Lower lobe of right lung (tissue), 2 donors: ENCODE measurements at regions not wholly inside any gene's neighbourhood (a gene's known extent, or its start where the extent isn't known, plus 50 kb on each side); places are given as distances from the start of the nearest gene placed in this dataset.

Experiments
- ATAC-seq, 2 donors: fragments of 200-7000 bp; cut with Tn5 transposase; one replicate each; pipeline ENCODE4 v1.9.1; 2020 to 2022; ENCODE audit warnings: mild to moderate bottlenecking in 2 of 2, moderate library complexity in 2 of 2
- DNase-seq: peaks from one replicate; pipeline ENCODE4 v3.0.0-alpha.2; 2020
- H3K27ac ChIP-seq: fragments of 200-600 bp; one replicate; pipeline ENCODE4 v1.8.0; 2022
- H3K27me3 ChIP-seq: fragments of 200-600 bp; one replicate; pipeline ENCODE4 v1.8.0; 2022; ENCODE audit warnings: low read depth
- H3K36me3 ChIP-seq: fragments of 200-600 bp; one replicate; pipeline ENCODE4 v1.8.0; 2022; ENCODE audit warnings: mild to moderate bottlenecking
- H3K4me1 ChIP-seq: fragments of 200-600 bp; one replicate; pipeline ENCODE4 v1.8.0; 2022
- H3K4me3 ChIP-seq: fragments of 200-600 bp; one replicate; pipeline ENCODE4 v1.8.0; 2022; ENCODE audit warnings: mild to moderate bottlenecking
- H3K9me3 ChIP-seq: fragments of 200-600 bp; one replicate; pipeline ENCODE4 v1.8.0; 2022
- intact Hi-C: fragments of 100-400 bp; cut with DNase I; formaldehyde crosslinking; loops from one replicate; pipeline ENCODE4 v1.11.0; 2022
- TF ChIP-seq, protein P1 (sequence below): fragments of 200-600 bp; IDR thresholded peaks from one replicate; pipeline ENCODE4 v1.8.0; 2022; ENCODE audit warnings: antibody characterized with exemption, mild to moderate bottlenecking
- donor health status: DM: no; HTN: yes; CAD: no; lungs with severe emphysema.

DNA sequence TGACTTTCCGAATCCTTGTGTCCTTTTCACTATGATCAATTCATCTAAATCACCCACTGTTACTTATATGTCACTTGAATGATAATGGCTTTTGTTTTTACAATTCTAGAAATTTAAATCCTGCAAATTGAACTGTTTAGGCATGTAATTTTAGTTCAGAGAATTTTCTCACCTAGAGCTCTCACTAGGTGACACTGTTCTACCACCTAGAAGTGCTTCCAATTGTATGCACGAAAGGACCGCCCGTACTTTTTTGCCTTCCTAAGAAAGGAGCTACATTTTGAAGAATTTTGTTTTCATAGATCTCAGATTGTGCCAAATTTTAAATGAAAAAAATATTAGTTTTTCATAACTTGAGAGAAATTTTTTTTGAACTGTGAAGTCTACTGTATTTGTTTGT, 481.6 kb upstream of the FSTL5 start:
- no peaks in the 10 kb centered on the region for H3K36me3 ChIP-seq
- no peak for DNase-seq
- H3K4me3 ChIP-seq: no peak overlapping the region
- ATAC-seq: no peak
- TF ChIP-seq, protein P1, sequence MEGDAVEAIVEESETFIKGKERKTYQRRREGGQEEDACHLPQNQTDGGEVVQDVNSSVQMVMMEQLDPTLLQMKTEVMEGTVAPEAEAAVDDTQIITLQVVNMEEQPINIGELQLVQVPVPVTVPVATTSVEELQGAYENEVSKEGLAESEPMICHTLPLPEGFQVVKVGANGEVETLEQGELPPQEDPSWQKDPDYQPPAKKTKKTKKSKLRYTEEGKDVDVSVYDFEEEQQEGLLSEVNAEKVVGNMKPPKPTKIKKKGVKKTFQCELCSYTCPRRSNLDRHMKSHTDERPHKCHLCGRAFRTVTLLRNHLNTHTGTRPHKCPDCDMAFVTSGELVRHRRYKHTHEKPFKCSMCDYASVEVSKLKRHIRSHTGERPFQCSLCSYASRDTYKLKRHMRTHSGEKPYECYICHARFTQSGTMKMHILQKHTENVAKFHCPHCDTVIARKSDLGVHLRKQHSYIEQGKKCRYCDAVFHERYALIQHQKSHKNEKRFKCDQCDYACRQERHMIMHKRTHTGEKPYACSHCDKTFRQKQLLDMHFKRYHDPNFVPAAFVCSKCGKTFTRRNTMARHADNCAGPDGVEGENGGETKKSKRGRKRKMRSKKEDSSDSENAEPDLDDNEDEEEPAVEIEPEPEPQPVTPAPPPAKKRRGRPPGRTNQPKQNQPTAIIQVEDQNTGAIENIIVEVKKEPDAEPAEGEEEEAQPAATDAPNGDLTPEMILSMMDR: no peak
- intact Hi-C loops: no loop called here
- no peaks in the 10 kb centered on the region for H3K4me1 ChIP-seq
- H3K9me3 ChIP-seq: no peaks in the 10 kb centered on the region
- no peak overlapping the region for H3K27ac ChIP-seq
- no peaks in the 10 kb centered on the region for H3K27me3 ChIP-seq

DNA sequence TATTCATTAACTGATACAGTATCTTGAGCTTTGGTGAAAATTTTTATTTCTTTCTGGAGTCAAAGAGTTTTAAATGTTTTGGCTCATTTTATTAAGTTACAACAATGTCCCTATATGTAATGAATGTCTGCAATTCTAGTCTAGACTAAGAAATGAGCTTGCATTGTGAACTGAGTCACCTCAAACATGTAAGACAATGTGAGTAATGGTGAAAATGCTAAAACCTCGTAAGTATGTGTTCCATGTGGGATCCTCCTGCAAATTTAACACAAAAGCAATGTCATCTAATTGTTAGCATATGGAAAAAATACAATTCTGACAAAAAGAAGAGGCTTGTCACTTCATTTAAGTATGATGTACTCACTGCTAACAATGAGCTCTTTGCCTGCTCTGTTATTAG, 480.5 kb upstream of the FSTL5 start:
- Histone ChIP-seq H3K4me1 (no peaks in the 10 kb centered on the region), H3K27me3 (no peaks in the 10 kb centered on the region), H3K27ac (no peak overlapping the region), H3K36me3 (no peaks in the 10 kb centered on the region), H3K4me3 (no peak overlapping the region), H3K9me3 (no peaks in the 10 kb centered on the region)
- TF ChIP-seq, protein P1: no peak
- DNase-seq: no peak
- intact Hi-C loops: no loop called here
- ATAC-seq: no peak

DNA sequence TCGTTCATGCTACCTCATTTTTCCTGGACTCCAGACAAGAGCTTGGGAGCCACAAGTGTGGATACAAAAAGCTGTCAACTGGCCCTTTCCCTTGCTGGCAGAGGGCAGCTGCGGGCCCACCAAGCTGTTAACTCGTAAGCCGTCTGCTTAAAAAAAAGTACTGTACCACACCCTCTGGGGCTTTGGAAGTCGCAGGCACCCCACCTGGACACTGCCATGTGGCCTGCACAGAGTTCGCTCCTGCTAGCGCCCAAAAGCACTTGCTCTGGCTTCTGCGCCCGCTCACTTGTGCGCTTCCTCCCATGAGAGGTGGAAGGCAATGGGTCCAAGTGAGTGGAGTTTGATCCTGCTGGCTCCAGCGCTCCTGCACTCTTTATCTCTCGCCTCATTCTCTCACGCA, 476.4 kb upstream of the FSTL5 start:
- ATAC-seq: no peak
- TF ChIP-seq, protein P1: no peak
- no peaks in the 10 kb centered on the region for H3K9me3 ChIP-seq
- H3K27ac ChIP-seq: no peak overlapping the region
- intact Hi-C loops: no loop called here
- no peak for DNase-seq
- no peaks in the 10 kb centered on the region for H3K27me3 ChIP-seq
- H3K4me1 ChIP-seq: no peaks in the 10 kb centered on the region
- no peaks in the 10 kb centered on the region for H3K36me3 ChIP-seq
- H3K4me3 ChIP-seq: no peak overlapping the region

DNA sequence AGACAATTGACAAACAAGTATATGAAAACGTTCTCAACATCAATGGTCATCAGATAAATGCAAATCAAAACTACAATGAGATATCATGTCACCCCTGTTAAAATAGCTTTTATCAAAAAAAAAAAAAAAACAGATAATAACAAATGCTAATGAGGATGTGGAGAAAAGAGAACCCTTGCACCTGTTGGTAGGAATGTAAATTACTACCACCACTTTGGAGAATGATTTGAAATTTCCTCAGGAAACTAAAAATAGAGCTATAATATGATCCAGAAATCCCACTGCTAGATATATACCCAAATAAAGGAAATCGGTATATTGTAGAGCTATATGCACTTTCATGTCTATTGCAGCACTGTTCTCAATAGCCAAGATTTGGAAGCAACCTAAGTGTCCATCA, 470.6 kb upstream of the FSTL5 start:
- TF ChIP-seq, protein P1: no peak
- Histone ChIP-seq H3K4me3 (no peak overlapping the region), H3K36me3 (no peaks in the 10 kb centered on the region), H3K9me3 (no peaks in the 10 kb centered on the region), H3K27ac (no peak overlapping the region), H3K4me1 (no peaks in the 10 kb centered on the region), H3K27me3 (no peaks in the 10 kb centered on the region)
- DNase-seq: no peak
- ATAC-seq: no peak
- intact Hi-C loops: no loop called here

DNA sequence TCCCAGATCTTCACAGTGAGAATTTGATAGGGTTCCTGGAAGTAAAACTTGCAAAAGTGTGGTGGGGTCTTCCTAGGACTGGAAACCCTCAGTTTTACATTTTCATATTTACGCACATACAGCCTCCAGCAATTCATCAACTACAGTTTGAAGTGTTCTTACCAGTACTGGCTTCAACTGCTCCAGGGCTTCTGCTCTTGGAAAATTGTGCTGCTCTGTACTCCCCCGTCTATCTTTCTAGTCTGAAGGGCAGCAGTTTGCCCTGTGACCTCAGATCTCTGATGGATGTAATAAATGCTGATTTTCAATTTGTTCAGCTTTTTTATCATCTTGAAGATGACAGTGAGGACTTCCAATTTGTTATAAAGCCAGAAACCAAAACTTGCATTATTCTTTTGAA, 458.9 kb upstream of the FSTL5 start:
- DNase-seq (no peak), ATAC-seq (no peak)
- no peak overlapping the region for H3K27ac ChIP-seq
- no peaks in the 10 kb centered on the region for H3K4me1 ChIP-seq
- TF ChIP-seq, protein P1: no peak
- H3K9me3 ChIP-seq: no peaks in the 10 kb centered on the region
- H3K27me3 ChIP-seq: no peaks in the 10 kb centered on the region
- H3K36me3 ChIP-seq: no peaks in the 10 kb centered on the region
- intact Hi-C loops: no loop called here
- H3K4me3 ChIP-seq: no peak overlapping the region

DNA sequence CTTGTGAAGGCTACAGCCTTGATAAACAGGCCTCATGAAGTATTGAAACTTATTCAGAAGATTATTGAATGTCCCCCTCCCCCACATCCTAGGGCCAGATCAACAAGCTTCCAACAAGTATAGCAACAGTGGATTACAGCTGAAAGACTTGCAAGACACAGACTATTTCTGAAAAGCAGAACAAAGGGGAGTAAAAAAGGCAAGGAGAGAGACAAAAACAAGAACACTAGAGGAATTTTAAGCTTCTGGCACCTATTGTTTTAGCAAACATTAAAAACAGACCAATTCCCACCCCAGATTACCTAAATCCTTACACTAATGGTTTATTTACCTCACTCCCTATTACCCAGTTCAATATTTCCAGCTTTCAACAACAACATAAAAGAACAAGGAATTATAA, 446.3 kb upstream of the FSTL5 start:
- ATAC-seq (no peak), DNase-seq (no peak)
- Histone ChIP-seq H3K27ac (no peak overlapping the region), H3K9me3 (no peaks in the 10 kb centered on the region), H3K27me3 (no peaks in the 10 kb centered on the region), H3K4me1 (no peaks in the 10 kb centered on the region), H3K36me3 (no peaks in the 10 kb centered on the region), H3K4me3 (no peak overlapping the region)
- intact Hi-C loops: no loop called here
- TF ChIP-seq, protein P1: no peak
